ENCODE measurements at regions not wholly inside any gene's neighbourhood (a gene's known extent, or its start where the extent isn't known, plus 50 kb on each side); places are given as distances from the start of the nearest gene placed in this dataset.
"Not testable (repeated sequence)": the region's sequence is repeated elsewhere in the genome, so short reads cannot be mapped to it uniquely, and the experiment has no call there.

DNA sequence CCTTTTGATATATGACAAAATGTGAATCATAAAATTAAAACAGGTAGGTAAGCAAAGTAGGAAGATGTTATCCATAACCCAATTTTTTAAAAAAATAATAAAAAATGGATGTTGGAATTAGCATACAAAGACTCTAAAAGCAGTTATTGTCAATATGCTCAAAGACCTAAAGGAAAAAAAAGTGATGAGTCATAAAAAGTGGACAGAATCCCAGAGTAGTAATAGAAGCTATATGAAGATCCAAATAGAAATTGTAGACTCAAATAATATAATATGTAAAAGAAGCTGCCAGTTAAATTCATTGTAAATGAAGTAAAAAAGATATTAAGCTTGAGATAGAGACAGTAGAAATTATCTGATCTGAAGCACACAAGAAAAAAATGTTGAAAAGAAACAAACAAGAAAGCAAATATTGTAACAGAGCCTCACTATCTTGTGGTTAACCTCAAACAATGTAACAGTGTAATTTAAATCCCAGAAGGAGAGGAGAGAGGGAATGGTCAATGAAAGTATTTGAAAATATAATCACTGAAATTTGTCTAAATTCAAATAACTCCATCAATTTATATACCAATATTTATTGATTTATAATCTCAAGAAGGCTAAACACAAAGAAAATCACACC lies 773.4 kb upstream of the RAG2 start:
- DNase-seq = no peak

DNA sequence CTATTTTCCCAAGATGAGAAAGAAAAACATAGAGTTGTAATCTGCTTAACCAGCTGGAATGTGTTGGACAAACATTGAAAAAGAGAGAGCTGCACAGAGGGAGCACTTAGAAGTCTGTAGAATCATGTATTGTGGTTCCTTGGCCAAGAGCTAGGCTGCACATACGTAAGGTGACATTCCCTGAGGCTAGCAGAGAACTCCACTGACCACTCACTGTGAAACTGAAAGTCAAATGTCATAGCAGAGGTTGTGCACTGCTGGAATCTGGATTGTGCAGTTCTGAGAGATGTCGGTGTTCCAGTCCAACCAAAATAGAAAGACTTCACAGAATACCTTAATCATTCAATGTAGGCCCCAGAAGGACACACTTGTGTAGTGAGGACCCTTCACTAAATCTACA lies 772.8 kb upstream of the RAG2 start:
- DNase-seq = no peak

DNA sequence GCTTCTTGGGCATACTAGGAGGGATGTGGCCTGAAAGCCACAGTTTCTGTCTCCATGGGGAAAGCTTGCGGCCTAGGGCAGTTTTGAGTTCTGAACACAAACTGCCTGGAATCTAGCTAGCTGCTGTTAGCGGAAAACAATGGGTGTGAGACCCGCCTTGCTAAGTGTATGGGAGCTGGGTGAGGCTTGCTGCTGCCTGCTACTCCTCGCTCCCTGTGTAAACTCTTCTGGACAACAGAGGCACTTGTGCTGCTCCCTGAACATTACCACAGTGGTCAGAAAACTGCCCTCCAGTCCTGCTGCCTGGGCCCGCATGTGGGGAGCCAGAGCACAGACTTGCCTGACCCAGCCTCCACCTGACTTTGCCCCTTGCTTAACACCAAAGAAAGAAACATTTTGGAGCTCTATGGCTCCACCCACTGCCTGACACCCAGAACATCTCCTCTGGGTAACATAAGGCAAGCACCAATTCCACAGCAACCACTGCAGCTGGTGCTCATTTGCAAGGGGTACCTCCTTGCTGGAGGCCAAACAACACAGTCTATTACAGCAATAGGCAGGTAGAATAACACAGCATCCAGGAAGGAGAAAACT lies 766.3 kb upstream of the RAG2 start:
- DNase-seq = no peak

DNA sequence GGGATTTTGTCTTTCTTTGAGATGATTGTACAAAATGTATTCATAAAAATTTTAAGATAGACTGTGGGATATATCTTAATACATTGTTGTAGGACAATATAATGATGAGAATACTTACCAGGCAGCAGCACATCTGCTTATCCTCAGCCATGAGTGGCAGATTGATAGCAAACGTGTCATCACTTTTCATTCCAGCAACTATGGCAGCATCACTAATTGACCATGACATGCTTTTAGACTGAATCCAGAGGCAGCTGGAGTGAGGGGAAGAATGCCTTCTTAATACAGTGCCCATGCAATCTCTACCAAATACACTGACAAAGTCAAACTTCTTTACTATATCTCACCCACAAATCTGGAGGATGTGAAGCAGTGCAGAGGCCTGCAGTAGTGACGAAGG lies 755.2 kb upstream of the RAG2 start:
- no peak for DNase-seq

DNA sequence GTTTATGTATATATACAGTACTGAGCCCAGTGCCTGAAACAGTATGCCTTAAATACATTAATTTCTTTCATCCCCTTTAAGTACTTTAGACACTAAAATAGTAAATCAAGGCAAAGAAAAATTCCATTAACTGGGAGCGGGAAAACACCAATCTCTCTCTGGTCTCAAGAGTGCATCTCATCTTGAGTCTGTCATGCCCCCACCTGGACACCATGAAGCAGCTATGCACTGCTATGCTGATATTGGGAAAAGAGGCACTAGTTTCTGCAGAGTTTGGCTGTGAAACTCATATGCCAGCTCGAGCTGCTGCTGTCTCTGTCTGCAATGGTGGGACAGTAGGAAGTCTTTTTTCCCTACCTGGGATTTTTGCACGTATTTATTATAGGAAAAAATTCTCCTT lies 754.4 kb upstream of the RAG2 start:
- no peak for DNase-seq

DNA sequence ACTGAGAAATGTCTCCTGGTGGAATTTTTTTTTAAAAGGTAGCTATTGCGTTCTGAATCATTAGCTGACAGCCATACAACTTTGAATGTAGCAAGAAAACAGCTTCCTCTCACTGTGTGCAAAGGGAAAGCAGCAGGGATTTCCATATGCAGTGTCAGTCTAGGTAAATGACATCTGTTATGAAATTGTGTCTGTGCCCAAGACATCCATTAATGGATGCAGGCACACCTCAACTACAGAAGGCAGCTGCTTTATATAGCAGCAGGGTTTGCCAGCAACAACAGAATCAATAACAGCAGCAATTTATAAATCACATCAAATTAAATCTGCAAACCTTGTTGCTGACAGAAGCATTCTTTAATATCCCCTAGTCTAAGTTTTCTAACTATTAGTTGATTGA lies 745.3 kb upstream of the RAG2 start:
- no peak for DNase-seq

DNA sequence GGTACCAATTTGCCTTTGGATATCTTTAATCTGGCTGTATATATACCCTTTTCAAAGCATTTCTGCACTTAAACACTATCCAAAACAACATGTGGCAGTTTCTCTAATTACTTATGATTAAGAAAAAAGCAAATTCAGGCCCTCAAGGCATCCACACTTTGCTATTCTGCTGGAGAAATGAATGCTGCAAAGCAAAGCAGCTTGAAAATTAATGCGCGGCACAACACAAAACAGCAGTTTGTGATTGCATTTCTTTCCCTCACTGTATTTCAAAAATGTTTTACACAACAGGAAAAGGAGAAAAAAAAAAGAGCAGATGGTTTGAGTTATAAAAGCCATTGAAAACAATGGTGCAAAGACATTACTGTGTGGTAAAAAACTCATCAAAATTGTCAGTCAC lies 738.4 kb upstream of the RAG2 start:
- no peak for DNase-seq

DNA sequence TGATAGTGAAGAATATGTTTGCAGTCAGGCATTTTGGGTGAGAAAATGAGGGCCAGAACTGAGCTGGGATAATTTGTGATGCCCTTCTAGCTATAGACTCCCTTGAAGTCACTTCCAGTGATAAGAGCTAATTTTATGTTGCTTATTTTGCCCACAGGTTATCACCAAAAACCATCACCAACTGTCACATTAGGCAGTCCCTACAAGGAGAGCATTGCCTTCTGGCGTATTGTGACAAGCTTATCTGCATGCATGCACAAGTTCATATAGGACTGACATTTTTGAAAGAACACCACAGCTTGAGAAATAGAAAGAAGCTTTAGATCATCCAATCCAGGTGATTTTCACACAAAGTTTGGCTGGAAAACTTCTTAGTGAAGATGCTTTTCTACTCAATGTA lies 735.3 kb upstream of the RAG2 start:
- no peak for DNase-seq

DNA sequence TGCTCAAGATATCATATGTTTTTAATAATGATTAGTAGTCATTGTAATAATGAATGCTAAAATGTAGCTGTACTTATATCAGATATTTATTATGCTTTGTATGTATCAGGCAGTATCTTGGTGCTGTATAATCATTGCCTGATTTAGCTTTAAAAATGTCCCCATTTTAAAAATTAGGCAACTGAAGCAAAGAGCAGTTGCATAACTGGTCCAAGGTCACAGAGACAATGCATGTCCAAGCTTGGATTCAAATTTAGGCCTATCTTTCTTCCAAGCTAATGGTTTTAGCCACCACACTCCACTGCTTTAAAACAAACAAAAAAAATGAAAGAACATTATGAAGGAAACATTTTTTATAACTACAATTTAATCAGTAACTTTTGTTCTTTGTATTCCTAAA lies 725.8 kb upstream of the RAG2 start:
- DNase-seq = no peak

DNA sequence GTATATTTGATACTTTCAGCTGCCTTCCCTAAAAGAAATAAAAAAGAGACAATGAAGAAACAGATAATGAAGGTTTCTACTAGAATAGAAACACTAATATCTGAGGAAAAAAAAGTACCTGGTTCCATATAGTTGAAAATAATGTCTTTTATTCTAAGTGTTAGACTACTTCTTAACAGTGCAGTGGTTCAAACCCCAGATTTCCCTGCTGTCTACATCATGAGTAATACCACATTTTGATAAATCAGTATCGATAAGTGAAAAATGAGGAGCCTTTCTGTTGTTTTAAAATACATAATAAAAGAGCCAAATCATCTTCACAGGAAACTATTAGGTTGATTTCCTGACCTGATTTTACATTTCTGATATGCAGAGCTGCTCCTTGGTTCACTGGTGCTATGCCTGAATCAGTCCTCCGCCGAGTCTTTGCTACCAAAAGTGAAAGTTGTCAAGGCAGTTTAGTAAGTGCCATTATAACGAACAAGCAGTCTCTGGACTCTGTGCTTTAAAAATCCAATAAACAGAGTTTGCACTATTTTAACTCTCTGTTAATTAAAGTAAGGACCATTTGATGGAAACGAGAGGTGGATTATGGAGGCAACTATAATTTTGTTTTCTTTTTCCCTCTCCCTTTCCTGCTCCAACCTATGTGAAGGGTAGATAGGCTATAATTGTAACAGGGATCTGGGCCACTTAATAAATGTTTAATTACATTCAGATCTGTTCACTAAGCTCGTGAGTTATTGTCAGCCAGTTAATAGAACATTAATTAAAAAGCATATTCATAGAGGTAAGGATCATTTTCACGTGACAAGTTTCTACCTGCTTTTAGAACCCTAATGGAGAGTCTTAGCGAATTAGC lies 724.5 kb upstream of the RAG2 start:
- DNase-seq = no peak

DNA sequence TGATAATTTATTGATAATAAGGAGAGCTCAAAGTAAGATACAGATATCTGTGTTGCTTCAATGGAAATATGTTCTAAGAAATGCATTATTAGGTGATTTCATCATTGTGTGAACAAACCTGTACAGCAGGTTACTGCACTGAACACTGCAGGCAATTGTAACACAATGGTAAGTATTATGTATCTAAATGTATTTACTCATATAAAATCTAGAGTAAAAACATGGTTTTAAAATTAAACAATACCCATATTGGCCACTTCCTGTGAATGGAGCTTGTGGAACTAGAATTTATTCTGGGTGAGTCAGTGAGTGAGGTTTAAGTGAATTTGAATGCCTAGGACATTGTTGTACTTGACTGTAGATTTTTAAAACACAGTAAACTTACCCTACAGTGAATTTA lies 722.9 kb upstream of the RAG2 start:
- DNase-seq = no peak

DNA sequence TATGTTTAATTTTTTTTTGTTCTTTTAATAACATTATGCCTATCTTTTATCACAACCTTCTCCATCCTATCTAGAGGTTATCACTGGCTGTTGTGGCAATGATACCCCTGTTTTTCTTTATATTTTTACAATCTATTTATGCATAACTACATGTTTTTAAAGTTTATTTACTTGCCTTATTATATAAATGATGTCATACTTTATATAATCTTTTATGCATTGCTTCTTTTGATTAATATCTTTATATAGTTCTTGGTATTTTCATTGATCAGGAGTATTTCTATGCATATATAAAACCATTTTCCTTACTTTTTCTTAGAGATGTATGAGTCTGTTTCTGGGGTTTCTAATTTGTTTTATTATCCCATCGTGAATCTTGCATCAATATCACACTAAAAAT lies 719.8 kb upstream of the RAG2 start:
- no peak for DNase-seq

DNA sequence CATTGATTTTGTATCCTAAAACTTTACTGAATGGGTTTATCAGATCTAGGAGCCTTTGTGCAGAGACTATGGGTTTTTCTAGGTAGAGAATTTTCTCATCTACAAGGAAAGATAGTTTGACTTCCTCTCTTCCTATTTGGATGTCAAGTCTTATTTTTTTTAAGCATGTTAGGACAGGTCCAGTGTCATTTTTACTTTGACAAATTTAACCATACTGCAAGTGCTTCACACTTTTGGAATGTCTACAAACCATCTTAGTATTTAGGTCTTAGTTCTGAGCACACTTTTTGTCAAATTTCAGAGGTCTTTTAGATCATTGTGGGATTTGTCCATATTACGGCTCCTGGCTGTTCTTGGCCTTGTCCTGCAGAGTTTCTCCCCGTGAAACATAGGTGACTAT lies 715.2 kb upstream of the RAG2 start:
- DNase-seq = no peak

DNA sequence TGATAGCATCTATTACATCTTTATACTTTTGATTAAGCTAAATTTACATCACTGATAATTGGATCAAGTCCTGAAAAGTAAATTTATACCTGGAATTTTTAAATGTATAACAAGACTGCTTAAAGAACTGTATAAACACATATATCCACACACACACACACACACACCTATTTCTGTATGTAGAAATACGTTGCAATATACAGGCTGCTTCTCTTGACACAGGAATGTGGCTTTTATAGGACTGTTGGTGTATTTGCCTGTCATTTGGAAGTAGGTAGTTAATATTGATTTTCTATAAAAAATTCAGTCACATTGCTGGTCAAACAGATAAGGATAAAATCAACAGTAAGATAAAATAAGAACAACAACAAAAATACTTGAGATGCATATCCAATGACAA lies 708.5 kb upstream of the RAG2 start:
- DNase-seq = no peak

DNA sequence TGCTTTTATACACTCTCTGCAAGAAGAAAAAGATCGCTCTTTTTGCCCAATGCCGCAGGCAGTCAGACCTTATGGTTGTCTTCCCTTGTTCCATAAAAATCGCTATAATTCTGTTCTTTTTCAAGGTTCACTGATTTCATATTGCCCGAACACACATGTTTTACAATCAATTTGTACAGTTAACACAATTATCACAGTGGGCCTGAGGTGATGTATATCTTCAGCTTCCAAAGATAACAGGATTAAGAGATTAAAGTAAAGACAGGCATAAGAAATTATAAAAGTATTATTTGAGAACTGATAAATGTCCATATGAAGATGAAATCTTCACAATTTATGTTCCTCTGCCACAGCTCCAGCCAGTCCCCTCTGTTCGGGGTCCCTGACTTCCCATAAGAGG lies 703.4 kb upstream of the RAG2 start:
- DNase-seq = not testable (repeated sequence)

DNA sequence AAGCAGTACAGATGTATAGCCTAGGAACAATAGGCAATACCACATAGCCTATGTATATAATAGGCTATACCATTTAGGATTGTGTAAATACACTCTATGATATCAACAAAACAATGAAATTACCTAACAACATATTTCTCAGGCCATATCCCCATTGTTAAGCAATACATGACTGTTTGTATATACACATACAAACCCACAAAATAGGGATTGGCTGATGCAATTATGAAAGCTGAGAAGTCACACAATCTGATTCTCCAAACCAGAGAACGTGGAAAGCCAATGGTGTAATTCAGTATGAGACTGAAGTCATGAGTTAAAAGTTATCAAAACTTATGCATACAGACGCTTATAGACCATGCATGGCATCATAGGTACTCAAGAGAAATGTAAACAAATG lies 700.1 kb upstream of the RAG2 start:
- DNase-seq = no peak

DNA sequence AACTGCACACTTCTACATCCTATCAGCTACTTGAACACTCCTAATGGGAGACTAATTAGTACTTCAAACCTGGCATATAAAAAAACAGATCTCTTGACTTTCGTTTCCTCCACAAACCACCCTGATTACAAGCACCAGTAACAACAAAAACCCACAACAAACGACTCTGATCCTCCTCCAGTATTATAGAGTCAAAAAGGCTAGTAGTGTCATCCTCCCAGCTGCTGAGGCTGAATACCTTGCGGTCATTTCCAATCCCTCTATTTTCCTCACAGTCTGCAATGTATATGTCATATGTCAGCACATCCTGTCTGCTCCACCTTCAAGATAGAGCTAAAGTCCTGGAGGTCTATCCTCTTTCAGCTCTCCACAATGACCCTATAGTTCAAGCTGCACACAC lies 688.9 kb upstream of the RAG2 start:
- no peak for DNase-seq

DNA sequence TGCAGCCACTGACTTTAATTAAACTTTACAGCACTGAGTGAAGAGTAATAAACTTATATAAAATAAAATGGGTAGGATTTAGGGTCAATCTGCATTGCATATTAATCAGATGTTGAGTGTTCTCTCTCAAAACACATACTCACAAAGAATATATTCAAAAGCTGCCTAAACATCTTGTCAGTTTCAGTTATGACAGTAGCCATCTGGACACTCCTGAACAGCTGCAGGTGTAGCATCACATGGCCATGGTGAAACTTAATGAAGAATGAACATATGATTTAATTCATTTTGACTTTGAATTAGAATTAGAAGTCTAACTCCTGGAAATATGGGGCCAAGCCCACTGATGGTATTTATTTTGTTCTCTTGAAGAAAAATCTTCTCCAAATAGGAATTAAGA lies 684.3 kb upstream of the RAG2 start:
- DNase-seq = no peak

DNA sequence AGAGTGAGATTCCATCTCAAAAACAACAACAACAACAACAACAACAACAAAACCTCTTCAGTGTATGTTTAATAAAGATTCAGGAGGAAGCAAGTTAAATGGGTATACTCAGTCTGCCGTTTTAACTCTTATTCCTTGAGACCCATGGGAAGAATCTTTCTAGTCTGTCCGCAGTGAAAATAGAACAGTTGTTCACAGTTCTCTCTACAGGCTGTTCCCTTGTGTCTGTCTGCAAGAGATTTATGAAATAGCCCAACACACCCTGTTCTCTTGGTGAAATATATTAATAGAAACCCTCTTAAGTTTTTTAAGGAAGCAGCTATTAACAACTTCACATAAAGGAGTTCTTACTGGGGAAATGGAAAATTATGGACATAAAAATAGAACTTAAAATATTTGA lies 682.2 kb upstream of the RAG2 start:
- DNase-seq = no peak

DNA sequence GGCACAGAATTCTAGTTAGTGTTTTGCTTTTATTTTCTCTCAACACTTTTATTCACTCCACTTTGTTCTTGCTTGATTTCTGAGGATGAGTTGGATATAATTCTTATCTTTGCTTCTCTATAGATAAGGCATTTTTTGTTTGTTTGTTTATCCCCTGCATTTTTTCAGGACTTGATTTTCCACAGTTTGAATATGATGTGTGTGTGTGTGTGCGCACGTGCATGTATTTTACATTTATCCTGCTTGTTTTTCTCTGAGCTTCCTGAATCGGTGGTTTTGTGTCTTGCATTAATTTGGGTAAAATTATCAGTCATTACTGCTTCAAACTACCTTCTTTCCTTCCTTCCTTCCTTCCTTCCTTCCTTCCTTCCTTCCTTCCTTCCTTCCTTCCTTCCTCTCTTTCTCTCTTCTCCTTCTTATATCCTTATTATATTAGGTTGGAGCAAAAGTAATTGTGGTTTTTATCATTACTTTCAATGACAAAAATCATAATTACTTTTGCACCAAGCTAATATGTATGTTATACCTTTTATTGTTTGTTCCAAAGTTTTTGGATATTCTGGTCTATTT lies 679.9 kb upstream of the RAG2 start:
- no peak for DNase-seq

DNA sequence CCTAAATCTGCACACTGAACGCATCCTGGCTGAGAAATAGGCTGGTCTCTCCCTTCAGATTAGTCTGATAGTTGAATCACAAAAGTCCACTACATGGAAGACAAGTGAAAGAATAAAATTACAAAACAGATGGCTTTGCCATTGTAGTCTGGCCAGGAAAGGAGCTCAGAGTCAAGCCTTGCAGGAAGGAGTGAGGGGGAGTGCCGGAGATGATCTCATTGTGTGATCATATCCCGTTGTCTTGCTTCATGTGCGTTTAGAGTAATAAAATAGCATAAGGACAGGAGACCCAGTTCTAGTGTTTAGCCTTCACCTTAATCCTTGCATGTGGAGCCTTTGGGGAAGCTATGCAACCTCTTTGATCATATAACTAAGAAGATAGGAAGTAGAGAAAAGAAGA lies 666.7 kb upstream of the RAG2 start:
- no peak for DNase-seq

DNA sequence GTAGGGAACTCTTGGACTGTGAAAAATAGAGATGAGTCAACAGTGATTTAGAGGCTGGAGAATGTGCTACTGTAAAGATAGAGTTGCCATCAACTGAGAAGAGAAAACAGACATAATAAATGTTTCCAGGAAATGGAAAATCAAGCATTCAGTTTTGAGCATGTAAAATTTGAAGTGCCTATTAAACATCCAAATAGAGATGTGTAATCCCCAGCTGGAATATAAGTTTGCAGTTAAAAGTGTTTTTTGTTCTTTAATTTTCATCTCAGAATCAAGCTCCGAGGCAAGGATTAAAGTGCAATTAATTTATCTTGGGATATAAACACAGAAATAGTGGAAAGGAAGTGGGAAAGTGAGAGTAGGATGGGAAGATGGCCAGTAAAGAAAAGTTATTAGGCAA lies 666.0 kb upstream of the RAG2 start:
- no peak for DNase-seq

DNA sequence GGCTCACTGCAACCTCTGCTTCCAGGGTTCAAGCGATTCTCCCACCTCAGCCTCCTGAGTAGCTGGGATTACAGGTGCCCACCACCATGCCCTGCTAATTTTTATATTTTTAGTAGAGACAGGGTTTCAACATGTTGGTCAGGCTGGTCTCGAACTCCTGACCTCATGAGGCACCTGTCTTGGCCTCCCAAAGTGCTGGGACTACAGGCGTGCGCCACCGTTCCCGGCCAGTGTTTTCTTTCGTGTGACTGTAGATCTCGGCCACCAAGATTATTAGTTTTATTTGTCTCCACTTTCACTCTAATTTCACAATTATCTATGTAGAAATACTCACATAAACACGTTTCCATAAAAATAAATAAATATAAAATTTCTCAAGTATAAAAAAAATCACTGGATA lies 665.4 kb upstream of the RAG2 start:
- DNase-seq = not testable (repeated sequence)

DNA sequence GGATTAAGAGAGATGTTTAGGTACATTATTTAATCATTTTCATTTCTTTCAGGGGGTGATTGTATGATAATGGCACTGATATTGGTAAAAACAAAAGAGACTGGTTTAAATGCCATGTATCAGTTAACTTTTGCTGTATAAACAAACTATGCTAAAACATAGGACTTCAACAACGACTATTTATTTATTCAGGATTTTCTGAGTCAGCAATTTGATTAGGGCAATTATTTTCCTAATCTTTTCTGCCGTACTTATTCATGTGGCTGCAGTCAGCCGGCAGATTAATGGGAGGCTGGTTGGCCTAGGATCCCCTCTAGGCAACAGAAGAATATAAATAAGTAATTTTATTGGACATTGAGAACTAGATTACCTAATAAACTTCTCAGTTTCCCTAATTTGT lies 661.7 kb upstream of the RAG2 start:
- no peak for DNase-seq
